ENCODE measurements at regions not wholly inside any gene's neighbourhood (a gene's known extent, or its start where the extent isn't known, plus 50 kb on each side); places are given as distances from the start of the nearest gene placed in this dataset.
"Not testable (repeated sequence)": the region's sequence is repeated elsewhere in the genome, so short reads cannot be mapped to it uniquely, and the experiment has no call there.

- H3K27ac Mint-ChIP-seq; ATAC-seq (replicated peaks); H3K9me3 Mint-ChIP-seq; H3K27me3 Mint-ChIP-seq; H3K4me1 Mint-ChIP-seq: not testable (repeated sequence)
- Mint-ChIP-seq H3K4me3 (peak overlapping the region; percentile 92), H3K36me3 (ENCODE audit: low read depth) (peaks cover 19% of the 10 kb centered on the region)
Observed at GRCh38 chr1:146375108-146375507, 146.3 kb upstream of the NOTCH2NLA start.

DNA sequence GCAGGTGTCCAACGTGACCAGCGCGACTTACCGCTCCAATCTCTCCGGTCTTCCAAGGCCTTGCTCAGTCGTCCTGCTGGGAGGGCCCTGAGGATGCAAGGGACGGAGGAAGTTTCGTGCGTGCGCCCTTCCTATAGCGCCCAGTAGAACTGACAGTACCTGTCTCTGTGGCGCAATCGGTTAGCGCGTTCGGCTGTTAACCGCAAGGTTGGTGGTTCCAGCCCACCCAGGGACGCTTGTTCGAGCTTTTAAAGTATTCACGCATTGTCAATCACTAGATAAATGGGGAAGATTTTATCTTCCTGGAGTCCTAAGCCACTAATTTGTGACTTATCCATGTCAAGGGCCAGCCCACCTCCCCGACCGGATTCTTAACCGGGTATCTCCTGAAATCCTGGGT is 141.1 kb upstream of the NOTCH2NLA start:
- not testable (repeated sequence) for H3K36me3 Mint-ChIP-seq (ENCODE audit: low read depth); H3K4me1 Mint-ChIP-seq; ATAC-seq (replicated peaks); H3K27me3 Mint-ChIP-seq; H3K9me3 Mint-ChIP-seq
- Mint-ChIP-seq H3K27ac (peak overlapping the region; percentile 79), H3K4me3 (peak overlapping the region; percentile 79)

DNA sequence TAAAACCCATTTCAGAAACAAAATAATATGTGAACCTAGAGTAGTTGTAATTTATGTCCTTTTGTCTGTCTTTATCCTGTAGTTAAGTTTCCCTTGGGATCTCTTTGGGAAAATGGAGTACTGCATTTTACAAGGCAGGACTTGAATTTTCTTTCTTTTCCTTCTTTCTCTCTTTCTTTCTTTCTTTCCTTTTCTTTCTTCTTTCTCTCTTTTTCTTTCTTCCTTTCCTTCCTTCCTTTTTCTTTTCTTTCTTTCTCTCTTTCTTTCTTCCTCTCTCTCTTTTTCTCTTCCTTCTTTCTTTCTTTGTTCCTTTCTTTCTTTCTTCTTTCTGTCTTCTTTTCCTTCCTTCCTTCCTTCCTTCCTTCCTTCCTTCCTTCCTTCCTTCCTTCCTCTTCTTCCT is 126.6 kb upstream of the NOTCH2NLA start:
- Mint-ChIP-seq H3K27ac (peak overlapping the region; percentile 67), H3K4me3 (peak overlapping the region; percentile 17)
- not testable (repeated sequence) for ATAC-seq (replicated peaks); H3K4me1 Mint-ChIP-seq; H3K9me3 Mint-ChIP-seq; H3K36me3 Mint-ChIP-seq (ENCODE audit: low read depth); H3K27me3 Mint-ChIP-seq

DNA sequence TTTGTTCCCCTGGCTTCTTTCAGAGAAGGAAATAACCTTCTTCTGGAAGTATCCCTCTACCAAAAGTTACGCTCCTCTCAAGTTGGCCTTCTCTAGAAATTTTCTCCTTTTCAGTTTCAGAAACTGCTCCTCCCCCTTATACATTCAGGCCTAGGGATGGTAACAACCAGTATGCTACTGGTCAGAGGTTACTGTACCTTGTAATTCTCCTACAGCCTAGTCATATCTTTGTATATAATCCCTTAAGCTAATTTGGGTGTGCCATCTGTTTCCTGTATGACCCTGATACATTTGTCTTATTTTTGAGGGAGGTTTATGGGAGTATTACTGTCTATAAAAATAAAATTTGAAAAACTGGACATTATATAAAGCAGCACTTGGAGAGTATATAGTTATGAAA is 98.0 kb upstream of the NOTCH2NLA start:
- H3K27ac Mint-ChIP-seq; H3K4me1 Mint-ChIP-seq; H3K36me3 Mint-ChIP-seq (ENCODE audit: low read depth); H3K9me3 Mint-ChIP-seq; H3K4me3 Mint-ChIP-seq; ATAC-seq (replicated peaks); H3K27me3 Mint-ChIP-seq: not testable (repeated sequence)

DNA sequence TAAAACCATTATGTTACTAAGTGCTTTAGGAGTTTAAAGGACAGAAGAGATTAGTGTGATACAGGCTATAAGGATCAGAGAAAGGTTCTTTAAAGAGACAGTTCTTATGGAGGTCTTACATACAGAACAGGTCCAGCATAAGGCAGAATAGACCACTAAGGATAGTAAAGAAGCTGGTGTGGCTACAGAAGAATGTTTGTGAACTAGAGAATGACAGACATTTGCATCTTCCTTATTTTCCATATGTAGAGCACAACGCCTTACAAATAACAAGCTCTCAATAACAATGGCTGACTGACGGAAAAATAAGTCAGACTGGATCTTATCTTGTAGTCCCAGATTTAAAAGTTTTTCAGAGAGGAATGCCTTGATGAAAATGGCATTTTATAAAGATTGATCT is 95.6 kb upstream of the NOTCH2NLA start:
- H3K27ac Mint-ChIP-seq; H3K9me3 Mint-ChIP-seq; H3K36me3 Mint-ChIP-seq (ENCODE audit: low read depth); H3K27me3 Mint-ChIP-seq; ATAC-seq (replicated peaks); H3K4me3 Mint-ChIP-seq; H3K4me1 Mint-ChIP-seq: not testable (repeated sequence)

- H3K4me3 Mint-ChIP-seq, H3K4me1 Mint-ChIP-seq, H3K9me3 Mint-ChIP-seq: not testable (repeated sequence)
Observed at GRCh38 chr1:146323302-146323701, 94.5 kb upstream of the NOTCH2NLA start.

DNA sequence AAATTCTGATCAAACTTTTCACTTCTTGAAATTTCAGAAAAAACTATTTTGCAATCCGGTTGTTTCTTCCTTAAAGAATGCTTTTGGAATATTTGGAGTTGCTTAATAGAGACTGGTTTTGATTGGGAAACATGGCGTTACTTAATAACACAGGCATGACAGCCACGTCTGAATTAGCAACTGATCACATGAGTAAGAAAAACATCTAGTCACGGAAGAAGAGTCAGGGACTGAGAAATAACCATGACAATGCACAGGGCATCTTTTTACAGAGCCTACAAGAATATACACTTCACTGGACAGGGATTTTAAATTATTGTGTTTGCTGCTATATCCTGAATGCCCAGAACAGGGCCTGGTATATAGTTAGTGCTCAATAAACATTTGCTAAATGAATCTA is 94.1 kb upstream of the NOTCH2NLA start:
- not testable (repeated sequence) for H3K27me3 Mint-ChIP-seq; ATAC-seq (replicated peaks); H3K4me1 Mint-ChIP-seq; H3K36me3 Mint-ChIP-seq (ENCODE audit: low read depth); H3K9me3 Mint-ChIP-seq; H3K27ac Mint-ChIP-seq; H3K4me3 Mint-ChIP-seq

More at GRCh38 chr1:146323302-146323701, 94.5 kb upstream of the NOTCH2NLA start:
- not testable (repeated sequence) for H3K36me3 Mint-ChIP-seq (ENCODE audit: low read depth); ATAC-seq (replicated peaks); H3K27me3 Mint-ChIP-seq; H3K27ac Mint-ChIP-seq

DNA sequence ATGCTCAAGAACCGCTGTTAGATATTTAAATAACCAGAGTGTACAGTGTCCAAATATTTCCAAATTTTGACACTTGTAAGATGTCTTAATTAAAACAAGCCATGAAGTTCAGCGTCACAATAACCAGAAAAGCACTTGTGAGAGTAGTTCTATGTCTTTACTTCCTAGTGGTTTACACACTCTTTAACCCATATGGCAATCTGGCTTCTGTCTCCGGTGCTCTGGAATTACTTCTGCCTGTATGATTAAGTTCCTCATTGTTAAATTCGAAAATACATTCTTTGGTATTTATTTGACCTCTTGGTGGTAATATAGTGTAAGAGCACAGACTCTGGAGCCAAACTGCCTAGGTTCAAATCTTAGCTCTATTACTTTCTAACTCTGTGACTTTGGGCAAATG is 89.9 kb upstream of the NOTCH2NLA start:
- not testable (repeated sequence) for H3K27me3 Mint-ChIP-seq; H3K27ac Mint-ChIP-seq; H3K4me3 Mint-ChIP-seq; H3K4me1 Mint-ChIP-seq; ATAC-seq (replicated peaks); H3K9me3 Mint-ChIP-seq; H3K36me3 Mint-ChIP-seq (ENCODE audit: low read depth)

DNA sequence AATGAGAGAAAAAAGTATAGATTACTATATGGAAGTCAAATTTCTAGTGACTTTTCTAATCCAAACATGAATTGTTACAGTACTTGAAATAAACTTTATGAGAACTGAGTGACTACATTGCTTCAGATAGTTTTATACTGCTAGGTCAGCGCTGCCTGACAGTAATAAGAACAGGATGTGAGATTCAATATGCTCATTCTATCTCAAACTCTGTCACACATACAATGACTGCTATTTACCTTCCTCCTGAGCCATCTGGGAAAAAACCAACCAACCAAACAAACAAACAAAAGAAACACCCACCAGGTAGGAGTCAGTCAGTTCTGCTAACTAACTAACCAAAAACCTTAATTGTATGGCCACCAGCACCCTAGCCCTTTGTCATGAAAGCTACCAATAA is 89.0 kb upstream of the NOTCH2NLA start:
- not testable (repeated sequence) for H3K27me3 Mint-ChIP-seq; H3K4me1 Mint-ChIP-seq; H3K4me3 Mint-ChIP-seq; H3K9me3 Mint-ChIP-seq; H3K27ac Mint-ChIP-seq; ATAC-seq (replicated peaks); H3K36me3 Mint-ChIP-seq (ENCODE audit: low read depth)

DNA sequence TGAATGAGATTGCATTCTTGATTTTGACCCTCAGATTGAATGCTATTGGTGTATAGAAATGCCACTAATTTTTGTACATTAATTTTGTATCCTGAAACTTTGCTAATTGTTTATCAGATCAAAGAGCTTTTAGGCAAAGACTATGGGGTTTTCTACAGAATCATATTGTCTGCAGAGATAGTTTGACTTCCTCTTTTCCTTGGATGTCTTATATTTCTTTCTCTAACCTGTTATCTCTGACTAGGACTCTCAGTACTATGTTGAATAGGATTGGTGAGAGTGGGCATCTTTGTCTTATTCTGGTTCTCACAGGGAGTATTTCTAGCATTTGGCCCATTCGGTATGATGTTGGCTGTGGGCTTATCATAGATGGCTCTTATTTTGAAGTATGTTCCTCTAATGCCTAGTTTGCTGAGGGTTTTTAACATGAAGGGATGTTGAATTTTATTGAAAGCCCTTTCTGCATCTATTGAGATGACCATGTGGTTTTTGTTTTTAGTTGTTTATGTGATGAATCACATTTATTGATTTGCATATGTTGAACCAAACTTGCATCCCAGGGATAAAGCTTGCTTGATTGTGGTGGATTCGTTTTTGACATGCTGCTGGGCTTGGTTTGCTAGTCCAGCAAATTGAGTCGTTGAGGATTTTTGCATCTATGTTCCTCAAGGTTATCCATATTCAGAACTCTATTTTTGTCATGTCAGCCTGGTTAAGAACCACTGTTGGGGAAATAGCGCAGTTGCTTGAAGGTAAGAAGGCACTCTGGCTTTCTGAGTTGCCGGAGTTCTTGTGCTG is 85.8 kb upstream of the NOTCH2NLA start:
- not testable (repeated sequence) for H3K4me3 Mint-ChIP-seq; H3K4me1 Mint-ChIP-seq; H3K9me3 Mint-ChIP-seq; H3K27me3 Mint-ChIP-seq; ATAC-seq (replicated peaks); H3K36me3 Mint-ChIP-seq (ENCODE audit: low read depth); H3K27ac Mint-ChIP-seq

- H3K4me1 Mint-ChIP-seq, H3K9me3 Mint-ChIP-seq: not testable (repeated sequence)
Observed at GRCh38 chr1:146310579-146310978, 81.8 kb upstream of the NOTCH2NLA start.

DNA sequence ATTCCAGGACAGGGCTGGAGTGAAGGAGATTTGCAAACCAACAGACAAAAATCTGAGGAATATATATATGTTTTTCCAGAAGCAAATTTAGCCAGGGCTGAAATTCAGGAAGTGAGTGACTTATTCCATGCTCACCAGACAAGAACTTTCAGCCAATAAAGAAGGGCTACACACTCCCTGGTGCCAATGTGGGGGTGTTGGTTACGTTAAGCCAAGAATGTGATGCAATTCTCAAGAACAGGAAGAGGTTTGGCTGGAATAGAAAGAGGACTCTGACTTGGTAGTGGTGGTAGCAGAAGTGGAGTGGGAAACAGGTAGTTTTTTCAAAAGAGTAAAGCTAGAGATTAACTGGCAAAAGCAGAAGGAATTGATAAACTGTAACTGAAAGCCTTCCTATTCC is 80.6 kb upstream of the NOTCH2NLA start:
- H3K27me3 Mint-ChIP-seq = not testable (repeated sequence)

More at GRCh38 chr1:146310579-146310978, 81.8 kb upstream of the NOTCH2NLA start:
- not testable (repeated sequence) for H3K4me3 Mint-ChIP-seq; H3K27me3 Mint-ChIP-seq; H3K27ac Mint-ChIP-seq; ATAC-seq (replicated peaks); H3K36me3 Mint-ChIP-seq (ENCODE audit: low read depth)

GRCh38 chr1:146308892-146309291 is 80.1 kb upstream of the NOTCH2NLA start:
- H3K36me3 Mint-ChIP-seq (ENCODE audit: low read depth); H3K27me3 Mint-ChIP-seq; H3K4me3 Mint-ChIP-seq; H3K9me3 Mint-ChIP-seq; H3K27ac Mint-ChIP-seq; H3K4me1 Mint-ChIP-seq: not testable (repeated sequence)
- ATAC-seq (replicated peaks) = peak; percentile 49

More for the DNA sequence above, 80.6 kb upstream of the NOTCH2NLA start:
- H3K4me3 Mint-ChIP-seq; H3K27ac Mint-ChIP-seq; H3K4me1 Mint-ChIP-seq; H3K36me3 Mint-ChIP-seq (ENCODE audit: low read depth); H3K9me3 Mint-ChIP-seq: not testable (repeated sequence)
- peak; percentile 15 for ATAC-seq (replicated peaks)

DNA sequence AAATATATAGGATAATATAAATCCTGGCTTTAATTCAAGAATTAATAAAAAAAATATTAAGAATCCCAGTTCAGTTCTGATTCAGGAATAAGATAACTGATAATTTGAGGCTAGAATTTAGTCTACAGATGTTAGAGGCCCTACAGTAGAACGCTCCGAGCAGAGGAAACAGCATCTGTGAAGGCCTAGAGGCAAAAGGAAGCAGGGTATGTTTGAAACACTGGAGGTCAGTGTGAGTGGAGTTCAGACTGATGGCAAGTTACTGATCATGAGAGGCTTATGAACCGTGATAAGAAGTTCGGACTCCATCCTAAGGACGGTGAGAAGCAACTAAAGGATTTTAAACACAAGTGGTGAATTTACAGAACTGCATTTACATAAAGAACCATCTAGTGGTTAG is 79.3 kb upstream of the NOTCH2NLA start:
- H3K27ac Mint-ChIP-seq; H3K4me1 Mint-ChIP-seq; H3K36me3 Mint-ChIP-seq (ENCODE audit: low read depth); H3K27me3 Mint-ChIP-seq; H3K4me3 Mint-ChIP-seq; H3K9me3 Mint-ChIP-seq: not testable (repeated sequence)
- ATAC-seq (replicated peaks) = peak; percentile 20

- H3K4me3 Mint-ChIP-seq; H3K9me3 Mint-ChIP-seq; H3K27me3 Mint-ChIP-seq; H3K4me1 Mint-ChIP-seq; H3K36me3 Mint-ChIP-seq (ENCODE audit: low read depth); H3K27ac Mint-ChIP-seq: not testable (repeated sequence)
- peak; percentile 90 for ATAC-seq (replicated peaks)
Observed at GRCh38 chr1:146307632-146308031, 78.8 kb upstream of the NOTCH2NLA start.

- H3K27me3 Mint-ChIP-seq; H3K4me1 Mint-ChIP-seq; H3K27ac Mint-ChIP-seq; H3K4me3 Mint-ChIP-seq; H3K9me3 Mint-ChIP-seq; H3K36me3 Mint-ChIP-seq (ENCODE audit: low read depth): not testable (repeated sequence)
- peak; percentile 30 for ATAC-seq (replicated peaks)
Observed at GRCh38 chr1:146306651-146307050, 77.8 kb upstream of the NOTCH2NLA start.

Data from activated T-helper 17 cell treated with anti-CD3 and anti-CD28 coated beads, Interleukin-2, amount 50 U/mL, for 72 hours (primary cell).